Spleen (tissue), 7 donors: ENCODE measurements at regions not wholly inside any gene's neighbourhood (a gene's known extent, or its start where the extent isn't known, plus 50 kb on each side); places are given as distances from the start of the nearest gene placed in this dataset.

Source experiments
- POLR2A ChIP-seq, 3 donors: fragments of 450-650 bp; IDR thresholded peaks; one replicate each; pipeline ENCODE4 v1.5.1; 2017; ENCODE audit warnings: antibody characterized with exemption in 3 of 3, mild to moderate bottlenecking in 1 of 3
- TF ChIP-seq, protein P1 (sequence below), 11 experiments: fragments of 200-600 bp in 7 of 11; fragments of 450-650 bp in 4 of 11; sonication (generic) in 4 of 11; IDR thresholded peaks in 8 of 11; conservative IDR thresholded peaks in 3 of 11; 1 replicate in 7 of 11; 2 replicates in 4 of 11; pipeline versions ENCODE4 v1.4.0 to v1.8.0; 2016 to 2021; ENCODE audit warnings: antibody characterized with exemption in 11 of 11, inconsistent platforms in 4 of 11, mild to moderate bottlenecking in 1 of 11
- donor health status: DM: no; HTN: no; CAD: no; lungs with moderate emphysema.
- donor health status: DM: no; HTN: no; CAD: no.
- donor health status: DM: no; HTN: no; CAD: no.

DNA sequence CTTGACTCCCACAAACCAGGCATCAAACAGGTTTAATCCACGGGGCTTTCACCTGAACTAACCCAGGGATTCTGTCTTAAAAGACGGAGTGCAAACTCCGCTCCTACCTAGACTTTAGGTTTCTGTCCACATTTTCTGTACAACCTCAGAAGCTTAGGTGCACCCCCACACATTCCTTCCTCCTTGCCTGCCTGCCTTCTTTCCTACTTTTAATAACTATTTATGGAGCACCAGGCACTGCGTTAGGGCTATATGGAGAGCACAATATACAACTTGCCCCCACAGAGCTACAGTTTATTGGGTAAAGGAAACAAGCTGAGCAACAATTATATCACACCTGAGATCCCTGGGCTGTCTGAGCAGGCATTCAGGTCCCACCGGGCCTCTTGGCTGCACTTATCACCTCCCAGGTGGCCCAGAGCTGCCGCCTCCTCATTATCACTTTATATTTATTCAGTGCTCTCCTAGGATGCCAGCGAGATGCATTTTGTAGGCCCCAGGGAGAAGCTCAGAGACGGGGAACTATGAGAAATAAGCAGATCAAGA, 64.1 kb downstream of the DNTTIP2 start:
- TF ChIP-seq, protein P1, sequence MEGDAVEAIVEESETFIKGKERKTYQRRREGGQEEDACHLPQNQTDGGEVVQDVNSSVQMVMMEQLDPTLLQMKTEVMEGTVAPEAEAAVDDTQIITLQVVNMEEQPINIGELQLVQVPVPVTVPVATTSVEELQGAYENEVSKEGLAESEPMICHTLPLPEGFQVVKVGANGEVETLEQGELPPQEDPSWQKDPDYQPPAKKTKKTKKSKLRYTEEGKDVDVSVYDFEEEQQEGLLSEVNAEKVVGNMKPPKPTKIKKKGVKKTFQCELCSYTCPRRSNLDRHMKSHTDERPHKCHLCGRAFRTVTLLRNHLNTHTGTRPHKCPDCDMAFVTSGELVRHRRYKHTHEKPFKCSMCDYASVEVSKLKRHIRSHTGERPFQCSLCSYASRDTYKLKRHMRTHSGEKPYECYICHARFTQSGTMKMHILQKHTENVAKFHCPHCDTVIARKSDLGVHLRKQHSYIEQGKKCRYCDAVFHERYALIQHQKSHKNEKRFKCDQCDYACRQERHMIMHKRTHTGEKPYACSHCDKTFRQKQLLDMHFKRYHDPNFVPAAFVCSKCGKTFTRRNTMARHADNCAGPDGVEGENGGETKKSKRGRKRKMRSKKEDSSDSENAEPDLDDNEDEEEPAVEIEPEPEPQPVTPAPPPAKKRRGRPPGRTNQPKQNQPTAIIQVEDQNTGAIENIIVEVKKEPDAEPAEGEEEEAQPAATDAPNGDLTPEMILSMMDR (IDR thresholded peaks at IDR 0.05 in 8 of 11, conservative IDR thresholded peaks at IDR 0.05 in 3 of 11) = peak in 1 of 11 experiments; percentile 4
- no peak for TF ChIP-seq POLR2A (IDR thresholded peaks at IDR 0.05)
